GM19099 (cell line): ENCODE measurements at regions not wholly inside any gene's neighbourhood (a gene's known extent, or its start where the extent isn't known, plus 50 kb on each side); places are given as distances from the start of the nearest gene placed in this dataset.

ENCODE experiments used
- POLR2A ChIP-seq: IDR thresholded peaks from 3 replicates; pipeline ENCODE4 v1.6.1; 2011; ENCODE audit warnings: low read depth; ENCODE audit not compliant: insufficient read length; ENCODE audit errors: extremely low read depth

DNA sequence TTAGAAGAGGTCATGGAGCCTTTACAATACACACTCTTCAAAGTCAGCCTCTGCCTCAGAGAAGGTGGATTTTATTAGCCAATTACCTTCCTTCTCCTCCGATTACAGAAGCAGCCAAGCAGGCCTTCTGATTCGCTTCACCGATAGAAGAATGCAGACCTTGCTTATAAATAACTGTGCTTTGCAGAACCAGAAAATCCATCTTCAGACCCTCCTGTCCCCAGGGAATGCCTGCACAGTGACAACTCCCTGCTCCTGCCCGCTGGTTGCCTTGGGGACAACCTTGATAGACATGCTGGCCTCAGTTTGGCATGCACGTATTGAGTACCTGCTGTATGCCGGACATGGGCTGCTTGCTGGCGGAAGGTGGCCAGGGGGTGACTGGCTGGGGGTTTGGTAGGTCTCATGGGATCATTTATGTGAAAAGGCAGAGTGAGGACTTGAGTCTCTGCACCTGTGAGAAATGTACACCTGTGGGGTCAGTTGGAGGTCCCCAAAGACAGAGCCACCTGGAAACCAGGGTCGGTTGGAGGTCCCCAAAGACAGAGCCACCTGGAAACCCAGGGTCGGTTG, 1238.7 kb downstream of the BRD1 start:
- TF ChIP-seq POLR2A = no peak

DNA sequence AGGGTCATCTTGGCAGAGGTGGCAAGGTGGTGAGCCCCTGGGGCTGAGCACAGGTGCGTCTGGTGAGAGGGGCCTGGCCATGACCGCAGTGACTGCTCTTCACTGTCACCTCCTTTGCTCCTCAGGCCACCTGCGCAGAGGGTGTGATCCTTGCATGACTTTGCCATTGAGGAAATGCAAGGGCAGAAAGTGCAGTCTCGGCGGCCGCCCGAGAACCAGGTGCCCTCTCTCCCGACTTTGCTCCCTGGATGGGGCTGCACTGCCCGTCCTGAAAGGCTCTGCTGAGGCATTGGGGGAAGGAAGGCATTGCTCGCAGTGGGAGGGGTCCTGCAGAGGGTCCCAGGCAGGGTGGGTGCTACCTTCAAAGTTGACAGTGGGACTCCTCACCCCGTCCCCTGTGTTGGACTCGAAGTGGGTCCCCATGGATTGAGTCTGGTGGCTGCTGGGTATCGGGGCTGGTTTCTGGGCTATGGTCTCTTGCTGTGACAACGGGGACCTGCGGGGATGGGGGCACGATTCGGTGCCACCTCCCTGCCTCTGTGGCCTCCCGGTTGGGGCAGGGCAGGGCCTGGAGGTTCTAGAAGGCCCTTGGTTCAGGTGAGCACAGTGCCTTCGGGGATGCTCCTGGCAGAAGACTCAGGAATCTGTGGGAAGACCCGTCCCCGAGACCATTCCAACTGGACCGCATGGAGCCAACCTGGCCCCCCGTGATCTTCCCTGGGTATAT, 1239.4 kb downstream of the BRD1 start:
- no peak for TF ChIP-seq POLR2A

- no peak for TF ChIP-seq POLR2A
Observed at GRCh38 chr22:48587236-48587865, 1240.3 kb downstream of the BRD1 start.

GRCh38 chr22:48586799-48587185, 1240.9 kb downstream of the BRD1 start:
- TF ChIP-seq POLR2A = no peak

- TF ChIP-seq POLR2A = no peak
Observed at GRCh38 chr22:48585916-48586798, 1241.5 kb downstream of the BRD1 start.

- no peak for TF ChIP-seq POLR2A
Observed at GRCh38 chr22:48584170-48584569, 1243.5 kb downstream of the BRD1 start.

DNA sequence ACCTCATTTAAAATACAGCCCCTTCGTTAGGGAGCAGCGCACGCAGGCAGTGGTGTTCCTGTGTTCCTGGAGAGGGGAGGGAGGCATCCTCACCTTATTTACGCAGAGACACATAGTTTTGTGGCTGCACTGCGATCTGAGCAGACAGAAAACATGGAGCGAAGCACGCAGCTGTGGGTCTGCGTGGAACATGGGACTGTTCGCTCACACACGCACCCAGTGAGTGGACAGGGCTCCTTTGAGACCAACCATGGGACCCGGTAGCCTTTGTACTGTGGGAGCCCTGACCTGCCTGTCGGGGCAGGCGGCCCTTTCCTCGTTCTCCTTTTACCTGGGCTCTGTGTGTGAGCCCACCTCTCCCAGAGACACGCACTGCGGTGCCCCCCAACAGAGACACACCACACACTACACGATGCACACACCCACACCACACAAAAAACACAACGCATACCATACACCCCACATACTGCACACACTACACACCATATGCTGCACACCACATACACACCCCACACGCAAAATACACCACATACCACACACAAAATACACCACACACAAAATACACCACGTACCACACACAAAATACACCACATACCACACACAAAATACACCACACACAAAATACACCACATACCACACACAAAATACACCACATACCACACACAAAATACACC, 1245.7 kb downstream of the BRD1 start:
- no peak for TF ChIP-seq POLR2A

- no peak for TF ChIP-seq POLR2A
Observed at GRCh38 chr22:48581205-48581766, 1246.4 kb downstream of the BRD1 start.

DNA sequence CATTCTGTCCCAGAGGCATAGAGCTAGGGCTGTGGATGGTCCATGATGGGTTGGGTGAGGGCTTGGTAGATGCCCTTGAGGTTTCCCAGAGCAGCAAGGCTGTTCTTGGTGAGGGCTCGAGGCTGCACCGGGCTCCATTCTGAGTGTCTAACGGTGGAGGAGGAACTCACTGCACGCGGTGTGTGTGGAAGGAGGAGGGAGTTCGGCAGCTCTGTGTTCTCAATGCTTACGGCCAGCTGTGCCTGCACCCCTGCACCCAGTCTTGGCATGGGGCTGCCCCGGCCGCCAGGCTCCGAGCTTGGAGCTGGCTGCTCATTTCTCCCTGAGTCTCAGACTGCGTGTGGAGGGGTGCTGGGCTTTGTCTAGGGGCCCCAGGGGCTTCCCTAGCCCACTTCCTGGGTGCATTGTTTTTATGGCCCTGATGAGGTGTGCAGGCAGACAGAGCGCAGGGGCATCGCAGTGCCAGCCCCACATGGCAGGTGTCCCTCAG, 1247.1 kb downstream of the BRD1 start:
- no peak for TF ChIP-seq POLR2A

GRCh38 chr22:48579928-48580309, 1247.8 kb downstream of the BRD1 start:
- TF ChIP-seq POLR2A = no peak

DNA sequence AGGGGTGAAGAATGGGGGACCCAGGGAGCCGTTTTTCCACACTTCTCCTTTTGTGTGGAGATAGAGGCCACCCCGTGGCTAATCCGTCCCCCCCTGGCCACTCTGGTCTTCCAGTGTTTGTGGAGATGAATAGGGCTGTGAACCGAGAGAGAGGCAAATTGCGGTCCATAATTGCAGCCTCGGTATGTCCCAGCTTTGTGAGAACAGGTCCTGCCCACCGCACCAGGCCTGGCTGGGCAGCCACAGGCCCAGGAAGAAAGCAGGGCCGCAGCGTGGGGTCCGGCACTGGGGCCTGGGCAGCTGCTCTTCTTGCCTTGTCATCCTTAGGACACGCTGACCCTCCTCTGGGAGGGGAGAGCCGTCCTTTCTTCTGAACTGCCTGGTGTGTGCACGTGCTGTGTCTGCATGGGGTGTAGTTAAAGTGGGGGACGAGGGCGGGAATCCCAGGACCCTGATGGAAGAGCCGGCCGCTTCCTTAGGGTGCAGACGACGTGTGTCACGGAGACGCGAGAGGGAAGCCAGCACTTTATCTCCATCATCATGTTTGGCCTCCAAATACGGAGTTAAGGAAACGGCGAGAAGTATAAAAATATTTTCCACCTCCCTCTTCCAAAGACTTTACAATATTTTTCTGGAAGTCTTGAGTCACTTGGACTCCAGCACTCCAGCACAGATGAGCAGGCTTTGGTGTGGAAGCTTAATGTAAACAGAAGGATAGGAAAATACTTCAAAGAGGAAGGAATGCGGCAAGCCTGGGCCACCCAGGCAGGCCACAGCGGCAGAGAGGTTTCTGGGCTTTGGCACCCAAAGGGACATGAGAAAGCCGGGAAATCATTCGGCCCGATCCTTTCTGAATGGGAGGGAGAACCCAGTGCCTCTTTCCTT, 1248.4 kb downstream of the BRD1 start:
- no peak for TF ChIP-seq POLR2A

- no peak for TF ChIP-seq POLR2A
Observed at GRCh38 chr22:48578138-48579042, 1249.3 kb downstream of the BRD1 start.
